ENCODE measurements at regions not wholly inside any gene's neighbourhood (a gene's known extent, or its start where the extent isn't known, plus 50 kb on each side); places are given as distances from the start of the nearest gene placed in this dataset.

DNA sequence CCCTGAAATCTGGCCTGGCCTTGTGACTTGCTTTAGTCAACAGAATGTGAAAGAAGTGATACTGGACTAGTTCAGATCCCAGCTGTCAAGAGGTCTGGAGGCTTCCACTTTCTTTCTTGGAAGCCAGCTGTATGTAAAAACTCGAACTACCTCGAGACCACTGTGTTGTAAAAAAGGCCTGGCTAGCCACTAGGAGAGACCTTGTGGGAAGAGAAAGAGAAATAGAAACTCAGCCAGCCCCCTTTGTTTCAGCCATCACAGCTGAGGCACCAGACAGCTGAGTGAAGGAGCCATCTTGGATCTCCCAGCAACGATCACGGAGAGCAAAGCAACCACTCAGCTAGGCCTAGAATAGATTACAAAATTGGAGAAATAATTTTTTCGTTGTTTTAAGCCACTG, 324.9 kb upstream of the TCF4 start:
- ATAC-seq, result no peak
- TF ChIP-seq ARNTL (CRISPR knock-in tag; IDR thresholded peaks at IDR 0.05; ENCODE audit: borderline replicate concordance, low read depth), result no peak
- TF ChIP-seq ZC3H10 (CRISPR knock-in tag; IDR thresholded peaks at IDR 0.05), result no peak
- TF ChIP-seq ZFP3 (CRISPR knock-in tag; IDR thresholded peaks at IDR 0.05), result no peak
- no peak for TF ChIP-seq CSDC2 (CRISPR knock-in tag; IDR thresholded peaks at IDR 0.05)
- TF ChIP-seq ZFP30 (CRISPR knock-in tag; IDR thresholded peaks at IDR 0.05), result no peak
- TF ChIP-seq, protein P1, sequence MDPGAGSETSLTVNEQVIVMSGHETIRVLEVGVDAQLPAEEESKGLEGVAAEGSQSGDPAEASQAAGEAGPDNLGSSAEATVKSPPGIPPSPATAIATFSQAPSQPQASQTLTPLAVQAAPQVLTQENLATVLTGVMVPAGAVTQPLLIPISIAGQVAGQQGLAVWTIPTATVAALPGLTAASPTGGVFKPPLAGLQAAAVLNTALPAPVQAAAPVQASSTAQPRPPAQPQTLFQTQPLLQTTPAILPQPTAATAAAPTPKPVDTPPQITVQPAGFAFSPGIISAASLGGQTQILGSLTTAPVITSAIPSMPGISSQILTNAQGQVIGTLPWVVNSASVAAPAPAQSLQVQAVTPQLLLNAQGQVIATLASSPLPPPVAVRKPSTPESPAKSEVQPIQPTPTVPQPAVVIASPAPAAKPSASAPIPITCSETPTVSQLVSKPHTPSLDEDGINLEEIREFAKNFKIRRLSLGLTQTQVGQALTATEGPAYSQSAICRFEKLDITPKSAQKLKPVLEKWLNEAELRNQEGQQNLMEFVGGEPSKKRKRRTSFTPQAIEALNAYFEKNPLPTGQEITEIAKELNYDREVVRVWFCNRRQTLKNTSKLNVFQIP (CRISPR knock-in tag; IDR thresholded peaks at IDR 0.05; ENCODE audit: borderline replicate concordance, low read depth), result no peak
- TF ChIP-seq, protein P2, sequence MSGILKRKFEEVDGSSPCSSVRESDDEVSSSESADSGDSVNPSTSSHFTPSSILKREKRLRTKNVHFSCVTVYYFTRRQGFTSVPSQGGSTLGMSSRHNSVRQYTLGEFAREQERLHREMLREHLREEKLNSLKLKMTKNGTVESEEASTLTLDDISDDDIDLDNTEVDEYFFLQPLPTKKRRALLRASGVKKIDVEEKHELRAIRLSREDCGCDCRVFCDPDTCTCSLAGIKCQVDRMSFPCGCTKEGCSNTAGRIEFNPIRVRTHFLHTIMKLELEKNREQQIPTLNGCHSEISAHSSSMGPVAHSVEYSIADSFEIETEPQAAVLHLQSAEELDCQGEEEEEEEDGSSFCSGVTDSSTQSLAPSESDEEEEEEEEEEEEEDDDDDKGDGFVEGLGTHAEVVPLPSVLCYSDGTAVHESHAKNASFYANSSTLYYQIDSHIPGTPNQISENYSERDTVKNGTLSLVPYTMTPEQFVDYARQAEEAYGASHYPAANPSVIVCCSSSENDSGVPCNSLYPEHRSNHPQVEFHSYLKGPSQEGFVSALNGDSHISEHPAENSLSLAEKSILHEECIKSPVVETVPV (CRISPR knock-in tag; IDR thresholded peaks at IDR 0.05), result no peak

DNA sequence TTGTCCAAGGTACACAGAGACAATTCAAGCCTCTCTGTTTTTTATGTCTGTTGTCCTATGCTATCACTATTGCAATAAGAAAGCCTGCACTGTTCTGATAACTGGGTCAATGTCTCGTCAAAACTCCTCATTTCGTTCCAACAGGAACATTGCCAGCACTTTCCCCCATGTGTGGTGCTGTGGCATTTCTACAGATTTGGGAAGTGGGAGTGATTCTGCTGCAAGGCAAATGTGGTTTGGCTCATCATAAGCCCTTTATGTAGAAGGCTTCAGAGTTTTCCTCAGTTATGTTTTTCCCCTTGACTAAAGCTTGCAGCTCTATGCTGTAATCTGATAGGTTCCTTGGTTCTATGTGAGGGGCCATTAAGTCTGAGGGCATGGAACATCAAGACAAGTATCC, 324.1 kb upstream of the TCF4 start:
- ATAC-seq, result no peak
- TF ChIP-seq, protein P3, sequence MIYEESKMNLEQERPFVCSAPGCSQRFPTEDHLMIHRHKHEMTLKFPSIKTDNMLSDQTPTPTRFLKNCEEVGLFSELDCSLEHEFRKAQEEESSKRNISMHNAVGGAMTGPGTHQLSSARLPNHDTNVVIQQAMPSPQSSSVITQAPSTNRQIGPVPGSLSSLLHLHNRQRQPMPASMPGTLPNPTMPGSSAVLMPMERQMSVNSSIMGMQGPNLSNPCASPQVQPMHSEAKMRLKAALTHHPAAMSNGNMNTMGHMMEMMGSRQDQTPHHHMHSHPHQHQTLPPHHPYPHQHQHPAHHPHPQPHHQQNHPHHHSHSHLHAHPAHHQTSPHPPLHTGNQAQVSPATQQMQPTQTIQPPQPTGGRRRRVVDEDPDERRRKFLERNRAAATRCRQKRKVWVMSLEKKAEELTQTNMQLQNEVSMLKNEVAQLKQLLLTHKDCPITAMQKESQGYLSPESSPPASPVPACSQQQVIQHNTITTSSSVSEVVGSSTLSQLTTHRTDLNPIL (CRISPR knock-in tag; IDR thresholded peaks at IDR 0.05; ENCODE audit: low read depth), result no peak
- TF ChIP-seq ZC3H10 (CRISPR knock-in tag; IDR thresholded peaks at IDR 0.05) (no peak), ISL1 (CRISPR knock-in tag; IDR thresholded peaks at IDR 0.05) (no peak), ESRRG (CRISPR knock-in tag; IDR thresholded peaks at IDR 0.05) (no peak), PPARA (CRISPR knock-in tag; IDR thresholded peaks at IDR 0.05; ENCODE audit: borderline replicate concordance) (no peak), CSDC2 (CRISPR knock-in tag; IDR thresholded peaks at IDR 0.05) (no peak), BACH2 (CRISPR knock-in tag; IDR thresholded peaks at IDR 0.05; ENCODE audit: borderline replicate concordance) (no peak), TCF4 (CRISPR knock-in tag; IDR thresholded peaks at IDR 0.05; ENCODE audit: borderline replicate concordance) (no peak), ZFP30 (CRISPR knock-in tag; IDR thresholded peaks at IDR 0.05) (no peak), OSR1 (CRISPR knock-in tag; IDR thresholded peaks at IDR 0.05) (no peak), ZFP3 (CRISPR knock-in tag; IDR thresholded peaks at IDR 0.05) (no peak), SNAI2 (CRISPR knock-in tag; IDR thresholded peaks at IDR 0.05) (no peak), ZNF8 (CRISPR knock-in tag; IDR thresholded peaks at IDR 0.05) (no peak), ARNTL (CRISPR knock-in tag; IDR thresholded peaks at IDR 0.05; ENCODE audit: borderline replicate concordance, low read depth) (no peak)
- TF ChIP-seq, protein P1 (CRISPR knock-in tag; IDR thresholded peaks at IDR 0.05; ENCODE audit: borderline replicate concordance, low read depth), result no peak
- TF ChIP-seq, protein P2 (CRISPR knock-in tag; IDR thresholded peaks at IDR 0.05), result no peak
- TF ChIP-seq, protein P4, sequence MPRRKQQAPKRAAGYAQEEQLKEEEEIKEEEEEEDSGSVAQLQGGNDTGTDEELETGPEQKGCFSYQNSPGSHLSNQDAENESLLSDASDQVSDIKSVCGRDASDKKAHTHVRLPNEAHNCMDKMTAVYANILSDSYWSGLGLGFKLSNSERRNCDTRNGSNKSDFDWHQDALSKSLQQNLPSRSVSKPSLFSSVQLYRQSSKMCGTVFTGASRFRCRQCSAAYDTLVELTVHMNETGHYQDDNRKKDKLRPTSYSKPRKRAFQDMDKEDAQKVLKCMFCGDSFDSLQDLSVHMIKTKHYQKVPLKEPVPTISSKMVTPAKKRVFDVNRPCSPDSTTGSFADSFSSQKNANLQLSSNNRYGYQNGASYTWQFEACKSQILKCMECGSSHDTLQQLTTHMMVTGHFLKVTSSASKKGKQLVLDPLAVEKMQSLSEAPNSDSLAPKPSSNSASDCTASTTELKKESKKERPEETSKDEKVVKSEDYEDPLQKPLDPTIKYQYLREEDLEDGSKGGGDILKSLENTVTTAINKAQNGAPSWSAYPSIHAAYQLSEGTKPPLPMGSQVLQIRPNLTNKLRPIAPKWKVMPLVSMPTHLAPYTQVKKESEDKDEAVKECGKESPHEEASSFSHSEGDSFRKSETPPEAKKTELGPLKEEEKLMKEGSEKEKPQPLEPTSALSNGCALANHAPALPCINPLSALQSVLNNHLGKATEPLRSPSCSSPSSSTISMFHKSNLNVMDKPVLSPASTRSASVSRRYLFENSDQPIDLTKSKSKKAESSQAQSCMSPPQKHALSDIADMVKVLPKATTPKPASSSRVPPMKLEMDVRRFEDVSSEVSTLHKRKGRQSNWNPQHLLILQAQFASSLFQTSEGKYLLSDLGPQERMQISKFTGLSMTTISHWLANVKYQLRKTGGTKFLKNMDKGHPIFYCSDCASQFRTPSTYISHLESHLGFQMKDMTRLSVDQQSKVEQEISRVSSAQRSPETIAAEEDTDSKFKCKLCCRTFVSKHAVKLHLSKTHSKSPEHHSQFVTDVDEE (CRISPR knock-in tag; IDR thresholded peaks at IDR 0.05), result no peak
- TF ChIP-seq, protein P5, sequence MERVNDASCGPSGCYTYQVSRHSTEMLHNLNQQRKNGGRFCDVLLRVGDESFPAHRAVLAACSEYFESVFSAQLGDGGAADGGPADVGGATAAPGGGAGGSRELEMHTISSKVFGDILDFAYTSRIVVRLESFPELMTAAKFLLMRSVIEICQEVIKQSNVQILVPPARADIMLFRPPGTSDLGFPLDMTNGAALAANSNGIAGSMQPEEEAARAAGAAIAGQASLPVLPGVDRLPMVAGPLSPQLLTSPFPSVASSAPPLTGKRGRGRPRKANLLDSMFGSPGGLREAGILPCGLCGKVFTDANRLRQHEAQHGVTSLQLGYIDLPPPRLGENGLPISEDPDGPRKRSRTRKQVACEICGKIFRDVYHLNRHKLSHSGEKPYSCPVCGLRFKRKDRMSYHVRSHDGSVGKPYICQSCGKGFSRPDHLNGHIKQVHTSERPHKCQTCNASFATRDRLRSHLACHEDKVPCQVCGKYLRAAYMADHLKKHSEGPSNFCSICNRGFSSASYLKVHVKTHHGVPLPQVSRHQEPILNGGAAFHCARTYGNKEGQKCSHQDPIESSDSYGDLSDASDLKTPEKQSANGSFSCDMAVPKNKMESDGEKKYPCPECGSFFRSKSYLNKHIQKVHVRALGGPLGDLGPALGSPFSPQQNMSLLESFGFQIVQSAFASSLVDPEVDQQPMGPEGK (CRISPR knock-in tag; IDR thresholded peaks at IDR 0.05; ENCODE audit: borderline replicate concordance), result no peak

All from SK-N-SH treated with all-trans-retinoic acid at 6 μM for 48 hours (cell line).